Naive thymus-derived CD4-positive, alpha-beta T cell (primary cell): ENCODE measurements at regions not wholly inside any gene's neighbourhood (a gene's known extent, or its start where the extent isn't known, plus 50 kb on each side); places are given as distances from the start of the nearest gene placed in this dataset.
"Not testable (repeated sequence)": the region's sequence is repeated elsewhere in the genome, so short reads cannot be mapped to it uniquely, and the experiment has no call there.

ENCODE experiments used
- ATAC-seq: fragments of 150-1000 bp; cut with Tn5 transposase; 2 replicates; pipeline ENCODE4 v1.10.0; 2021; ENCODE audit warnings: mild to moderate bottlenecking, moderate library complexity
- CTCF ChIA-PET: fragments of 350-600 bp; sonication (Branson Sonifier 250); formaldehyde crosslinking; loops from one replicate; lab custom pipeline; 2021; ENCODE audit warnings: antibody characterized with exemption; lab: Charles Lee
- POLR2A ChIA-PET: fragments of 350-600 bp; sonication (Branson Sonifier 250); formaldehyde crosslinking; loops from one replicate; lab custom pipeline; 2021; ENCODE audit warnings: antibody characterized with exemption, inconsistent platforms; lab: Charles Lee
- DNase-seq, 9 donors: peaks; one replicate each; pipeline versions ENCODE4 v3.0.0 to v3.0.0-alpha.2; 2020 to 2022; ENCODE audit warnings: mixed read lengths in 1 of 9
- H3K27ac ChIP-seq: one replicate; pipeline ENCODE4 v1.7.0; 2013; ENCODE audit warnings: mild to moderate bottlenecking, low read depth, low read length, moderate library complexity
- H3K27me3 ChIP-seq, 2 donors: one replicate each; pipeline ENCODE4 v1.7.0; 2013; ENCODE audit warnings: low read length in 2 of 2, mild to moderate bottlenecking in 2 of 2, moderate library complexity in 2 of 2; ENCODE audit not compliant: control insufficient read depth in 2 of 2, insufficient read depth in 2 of 2
- H3K36me3 ChIP-seq, 3 experiments: 1 replicate in 2 of 3; 2 replicates in 1 of 3; pipeline ENCODE4 v1.7.0; 2013; ENCODE audit warnings: low read length in 3 of 3, mild to moderate bottlenecking in 3 of 3, moderate library complexity in 1 of 3; ENCODE audit not compliant: insufficient read depth in 3 of 3, control insufficient read depth in 2 of 3
- H3K4me1 ChIP-seq, 2 donors: one replicate each; pipeline ENCODE4 v1.7.0; 2013; ENCODE audit warnings: low read length in 2 of 2, mild to moderate bottlenecking in 2 of 2, moderate library complexity in 1 of 2; ENCODE audit not compliant: control insufficient read depth in 2 of 2, insufficient read depth in 2 of 2
- H3K4me3 ChIP-seq: 2 replicates; pipeline ENCODE4 v1.7.0; 2013; ENCODE audit warnings: mild to moderate bottlenecking, low read length
- H3K9me3 ChIP-seq, 3 experiments: 1 replicate in 2 of 3; 2 replicates in 1 of 3; pipeline ENCODE4 v1.7.0; 2013; ENCODE audit warnings: low read length in 3 of 3; ENCODE audit not compliant: control insufficient read depth in 2 of 3
- H3K27ac Mint-ChIP-seq, 9 donors: one replicate each; pipeline ENCODE4 v1.8.0; 2020 to 2022; ENCODE audit warnings: mixed read lengths in 9 of 9, mild to moderate bottlenecking in 8 of 9, moderate library complexity in 5 of 9, inconsistent platforms in 2 of 9
- H3K27me3 Mint-ChIP-seq, 5 donors: one replicate each; pipeline ENCODE4 v1.8.0; 2021 to 2022; ENCODE audit warnings: mixed read lengths in 5 of 5, mild to moderate bottlenecking in 1 of 5
- H3K36me3 Mint-ChIP-seq, 5 donors: one replicate each; pipeline ENCODE4 v1.8.0; 2020 to 2022; ENCODE audit warnings: mixed read lengths in 5 of 5, mild to moderate bottlenecking in 3 of 5, inconsistent platforms in 1 of 5
- H3K4me1 Mint-ChIP-seq, 7 donors: one replicate each; pipeline ENCODE4 v1.8.0; 2020 to 2022; ENCODE audit warnings: mixed read lengths in 7 of 7, mild to moderate bottlenecking in 3 of 7, inconsistent platforms in 1 of 7
- H3K4me3 Mint-ChIP-seq, 10 donors: one replicate each; pipeline ENCODE4 v1.8.0; 2020 to 2022; ENCODE audit warnings: mild to moderate bottlenecking in 10 of 10, mixed read lengths in 10 of 10, moderate library complexity in 6 of 10, inconsistent platforms in 2 of 10
- H3K9me3 Mint-ChIP-seq, 11 donors: one replicate each; pipeline ENCODE4 v1.8.0; 2020 to 2022; ENCODE audit warnings: mixed read lengths in 11 of 11, mild to moderate bottlenecking in 4 of 11, inconsistent platforms in 1 of 11, moderate library complexity in 1 of 11
- intact Hi-C, 2 donors: fragments of 100-400 bp; cut with micrococcal nuclease; formaldehyde crosslinking; loops; one replicate each; pipeline ENCODE4 v1.15.1; 2023

DNA sequence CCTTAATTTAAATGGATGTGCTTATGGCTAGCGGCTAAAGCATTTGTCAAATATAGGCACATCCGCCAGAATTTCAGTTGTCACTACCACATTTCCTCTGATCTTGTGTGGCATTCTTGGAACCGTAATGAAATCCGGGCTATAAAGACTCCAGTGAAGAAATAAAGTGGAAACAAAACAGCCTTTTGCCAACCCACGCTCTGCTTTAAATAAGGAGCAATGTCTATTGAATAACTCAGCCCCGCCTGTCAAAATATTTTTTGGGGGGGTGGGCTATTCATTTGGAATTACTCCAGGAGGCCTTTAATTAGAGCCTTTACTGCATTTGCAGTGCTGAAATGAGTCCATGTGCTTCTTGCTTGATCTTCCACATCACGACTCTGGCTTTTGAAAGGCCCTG is 179.6 kb upstream of the RPH3A start:
- Histone ChIP-seq H3K27ac (no peak overlapping the region), H3K9me3 (no peaks in the 10 kb centered on the region), H3K4me3 (no peak overlapping the region), H3K4me1 (no peaks in the 10 kb centered on the region), H3K36me3 (no peaks in the 10 kb centered on the region), H3K27me3 (no peaks in the 10 kb centered on the region)
- Mint-ChIP-seq H3K36me3 (no peaks in the 10 kb centered on the region), H3K27ac (no peak overlapping the region), H3K4me3 (no peak overlapping the region), H3K9me3 (no peaks in the 10 kb centered on the region), H3K4me1 (no peaks in the 10 kb centered on the region), H3K27me3 (peaks cover 0 to 54% (median 35%) of the 10 kb centered on the region in 5 donors)
- DNase-seq = no peak
- intact Hi-C loops = no loop called here
- ChIA-PET POLR2A (no interaction called here), CTCF (no interaction called here)
- ATAC-seq = no peak

DNA sequence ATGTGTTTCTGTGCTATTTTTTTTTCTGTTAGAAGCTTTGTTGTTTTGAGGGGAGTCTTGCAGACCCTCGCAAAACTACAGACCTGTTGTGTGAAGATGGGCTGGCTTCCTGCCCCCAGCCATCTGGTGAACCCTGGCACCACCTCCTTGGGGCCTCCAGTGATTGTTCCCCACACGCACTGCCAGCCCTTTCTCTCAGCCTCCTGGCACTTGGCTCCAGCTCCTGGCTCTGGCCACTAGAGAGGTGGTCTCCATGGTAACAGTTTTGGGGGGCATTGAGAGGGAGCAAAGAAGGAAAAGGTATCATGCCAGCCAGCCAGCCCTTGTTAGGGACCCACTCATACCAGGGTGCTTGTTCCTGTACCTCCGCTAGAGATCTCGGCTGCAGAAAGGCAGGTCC is 176.4 kb upstream of the RPH3A start:
- intact Hi-C loops = no loop called here
- no peak for ATAC-seq
- Mint-ChIP-seq H3K9me3 (no peaks in the 10 kb centered on the region), H3K27me3 (peaks cover 8 to 73% (median 48%) of the 10 kb centered on the region in 5 donors), H3K4me1 (peaks cover 0 to 2% (median 0%) of the 10 kb centered on the region in 7 donors), H3K27ac (no peak overlapping the region), H3K36me3 (no peaks in the 10 kb centered on the region), H3K4me3 (no peak overlapping the region)
- ChIA-PET CTCF (no interaction called here), POLR2A (no interaction called here)
- Histone ChIP-seq H3K4me1 (no peaks in the 10 kb centered on the region), H3K9me3 (no peaks in the 10 kb centered on the region), H3K4me3 (no peak overlapping the region), H3K27ac (no peak overlapping the region), H3K27me3 (peaks cover 0 to under 1% of the 10 kb centered on the region in 2 donors), H3K36me3 (no peaks in the 10 kb centered on the region)
- no peak for DNase-seq

DNA sequence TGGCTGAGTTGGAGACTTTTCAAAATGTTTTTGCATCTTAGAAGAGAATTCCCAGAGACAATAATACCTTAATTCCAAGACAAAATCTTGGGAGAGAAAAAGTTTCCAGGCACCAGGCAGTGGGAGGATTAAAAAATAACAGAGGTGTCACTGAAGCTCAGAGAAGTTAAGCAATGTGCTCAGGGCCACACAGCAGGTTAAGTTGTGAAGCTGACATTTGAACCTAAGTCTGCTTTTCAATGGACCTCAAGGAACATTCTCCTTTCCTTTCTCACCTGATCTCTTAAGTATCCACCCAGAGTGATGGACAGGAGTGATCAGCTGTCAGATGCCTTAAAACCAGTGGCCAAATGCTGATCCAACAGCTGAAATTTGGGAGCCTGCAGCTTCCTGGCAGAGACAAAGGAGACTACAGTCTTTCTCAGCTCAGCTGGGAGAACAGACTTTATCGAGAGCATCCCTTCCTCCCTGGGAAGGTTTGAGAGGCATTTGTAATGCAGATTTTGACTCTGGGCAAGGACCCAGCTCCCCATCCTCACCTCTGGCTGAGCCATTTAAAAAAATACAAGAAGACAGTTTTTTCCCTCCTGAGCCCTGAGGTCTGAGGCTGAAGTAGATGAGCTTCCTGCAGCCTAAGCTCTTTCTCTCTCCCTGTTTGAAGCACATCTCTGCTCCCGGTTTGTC is 174.9 kb upstream of the RPH3A start:
- peaks cover 0 to 2% (median 0%) of the 10 kb centered on the region in 7 donors for H3K4me1 Mint-ChIP-seq
- Histone ChIP-seq H3K27me3 (peaks cover 0 to 5% of the 10 kb centered on the region in 2 donors), H3K27ac (no peak overlapping the region), H3K4me1 (no peaks in the 10 kb centered on the region), H3K9me3 (no peaks in the 10 kb centered on the region), H3K4me3 (no peak overlapping the region), H3K36me3 (no peaks in the 10 kb centered on the region)
- CTCF ChIA-PET = no interaction called here
- peaks cover 0 to 3% (median 0%) of the 10 kb centered on the region in 11 donors for H3K9me3 Mint-ChIP-seq
- H3K4me3 Mint-ChIP-seq = no peak overlapping the region
- H3K36me3 Mint-ChIP-seq = no peaks in the 10 kb centered on the region
- intact Hi-C loops = no loop called here
- POLR2A ChIA-PET = no interaction called here
- peaks cover 8 to 74% (median 49%) of the 10 kb centered on the region in 5 donors for H3K27me3 Mint-ChIP-seq
- no peak overlapping the region for H3K27ac Mint-ChIP-seq
- ATAC-seq (no peak), DNase-seq (no peak)

DNA sequence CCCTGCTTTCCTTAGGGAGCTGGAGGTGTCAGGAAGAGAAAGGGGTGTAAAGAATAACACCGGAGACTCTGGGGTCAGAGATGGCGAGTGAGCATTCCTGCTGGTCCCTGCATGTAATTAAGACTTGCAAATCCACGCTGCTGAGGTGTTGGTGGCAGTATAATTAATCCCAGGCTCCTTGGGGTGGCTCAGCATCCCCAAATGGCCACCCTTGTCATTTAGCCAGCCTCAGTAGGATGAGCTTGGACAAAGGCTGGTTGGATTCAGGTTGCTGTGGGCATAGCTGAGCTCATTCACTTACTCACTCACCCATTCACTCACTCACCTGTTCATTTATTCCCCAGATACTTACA is 174.4 kb upstream of the RPH3A start:
- no peak overlapping the region for H3K4me3 Mint-ChIP-seq
- peaks cover 0 to 5% of the 10 kb centered on the region in 2 donors for H3K27me3 ChIP-seq
- no peaks in the 10 kb centered on the region for H3K36me3 ChIP-seq
- H3K27me3 Mint-ChIP-seq = peaks cover 8 to 72% (median 49%) of the 10 kb centered on the region in 5 donors
- DNase-seq = no peak
- no peak overlapping the region for H3K4me3 ChIP-seq
- peaks cover 0 to 2% (median 0%) of the 10 kb centered on the region in 7 donors for H3K4me1 Mint-ChIP-seq
- no peak overlapping the region for H3K27ac Mint-ChIP-seq
- H3K36me3 Mint-ChIP-seq = no peaks in the 10 kb centered on the region
- H3K9me3 Mint-ChIP-seq = peaks cover 0 to 3% (median 0%) of the 10 kb centered on the region in 11 donors
- intact Hi-C loops = no loop called here
- ChIA-PET POLR2A (no interaction called here), CTCF (no interaction called here)
- H3K27ac ChIP-seq = no peak overlapping the region
- ATAC-seq = no peak
- H3K9me3 ChIP-seq = no peaks in the 10 kb centered on the region
- H3K4me1 ChIP-seq = no peaks in the 10 kb centered on the region

DNA sequence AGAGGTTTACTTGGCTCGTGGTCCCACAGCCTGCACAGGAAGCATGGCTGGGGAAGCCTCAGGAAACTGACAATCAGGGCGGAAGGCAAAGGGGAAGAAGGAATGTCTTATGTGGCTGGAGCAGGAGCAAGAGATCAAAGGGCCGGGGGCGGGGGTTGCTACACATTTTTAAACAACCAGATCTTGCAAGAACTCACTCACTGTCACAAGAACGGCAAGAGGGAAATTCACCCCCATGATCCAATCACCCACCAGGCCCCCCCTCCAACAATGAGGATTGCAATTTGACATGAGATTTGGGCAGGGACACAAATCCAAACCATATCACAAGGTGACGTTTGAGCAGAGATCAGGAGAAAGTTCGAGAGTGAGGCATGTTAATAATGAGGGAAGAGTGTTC is 163.7 kb upstream of the RPH3A start:
- no peak for ATAC-seq
- no peak overlapping the region for H3K27ac Mint-ChIP-seq
- Histone ChIP-seq H3K36me3 (no peaks in the 10 kb centered on the region), H3K27me3 (no peaks in the 10 kb centered on the region), H3K4me1 (no peaks in the 10 kb centered on the region), H3K9me3 (no peaks in the 10 kb centered on the region), H3K4me3 (no peak overlapping the region), H3K27ac (no peak overlapping the region)
- ChIA-PET POLR2A (no interaction called here), CTCF (no interaction called here)
- H3K4me3 Mint-ChIP-seq = peak overlapping the region in 1 of 10 donors; percentile 37
- H3K27me3 Mint-ChIP-seq = peaks cover 0 to 29% (median 18%) of the 10 kb centered on the region in 5 donors
- H3K4me1 Mint-ChIP-seq = peaks cover 0 to 6% (median 2%) of the 10 kb centered on the region in 7 donors
- intact Hi-C loops = no loop called here
- no peaks in the 10 kb centered on the region for H3K36me3 Mint-ChIP-seq
- DNase-seq = no peak
- peaks cover 0 to 12% (median 2%) of the 10 kb centered on the region in 11 donors for H3K9me3 Mint-ChIP-seq

DNA sequence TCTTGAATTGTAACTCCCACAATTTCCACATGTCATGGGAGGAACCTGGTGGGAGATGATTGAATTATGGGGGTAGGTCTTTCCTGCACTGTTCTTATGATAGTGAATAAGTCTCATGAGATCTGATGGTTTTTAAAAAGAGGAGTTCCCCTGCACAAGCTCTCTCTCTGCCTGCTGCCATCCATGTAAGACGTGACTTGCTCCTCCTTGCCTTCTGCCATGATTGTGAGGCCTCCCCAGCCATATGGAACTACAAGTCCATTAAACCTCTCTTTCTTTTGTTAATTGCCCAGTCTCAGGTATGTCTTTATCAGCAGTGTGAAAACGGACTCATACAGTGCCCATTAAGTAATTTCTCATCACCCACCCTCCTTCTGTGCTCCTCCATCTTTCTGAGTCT is 159.6 kb upstream of the RPH3A start:
- H3K9me3 ChIP-seq, H3K4me1 ChIP-seq, H3K4me1 Mint-ChIP-seq, ATAC-seq, DNase-seq, H3K36me3 ChIP-seq, H3K27ac ChIP-seq, H3K27me3 ChIP-seq, intact Hi-C loops, H3K4me3 ChIP-seq, CTCF ChIA-PET, H3K27ac Mint-ChIP-seq, H3K4me3 Mint-ChIP-seq, H3K36me3 Mint-ChIP-seq, POLR2A ChIA-PET: not testable (repeated sequence)
- peaks cover 2 to 44% (median 37%) of the 10 kb centered on the region in 5 donors for H3K27me3 Mint-ChIP-seq
- peaks cover 0 to 12% (median 3%) of the 10 kb centered on the region in 11 donors for H3K9me3 Mint-ChIP-seq

DNA sequence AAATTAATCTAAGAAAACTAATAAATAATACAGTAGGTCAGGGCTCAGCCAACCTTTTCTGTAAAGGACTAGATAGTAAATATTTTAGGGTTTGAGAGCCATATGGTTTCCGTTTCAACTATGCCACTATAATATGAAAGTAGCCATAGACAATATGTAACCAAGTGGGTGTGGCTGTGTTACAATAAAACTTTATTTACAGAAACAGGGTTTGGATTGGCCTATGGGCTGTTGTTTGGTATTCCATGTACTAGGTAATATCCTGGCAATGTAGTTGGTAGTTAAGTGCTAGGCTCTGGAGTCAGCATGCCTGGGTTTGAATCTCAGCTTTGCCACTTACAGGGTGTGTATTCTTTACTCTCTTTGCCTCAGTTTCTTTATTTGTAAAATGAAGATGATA is 156.5 kb upstream of the RPH3A start:
- Mint-ChIP-seq H3K4me3 (no peak overlapping the region), H3K27ac (no peak overlapping the region), H3K27me3 (peaks cover 2 to 54% (median 43%) of the 10 kb centered on the region in 5 donors), H3K36me3 (no peaks in the 10 kb centered on the region), H3K4me1 (no peaks in the 10 kb centered on the region), H3K9me3 (peaks cover 0 to 9% (median 2%) of the 10 kb centered on the region in 11 donors)
- intact Hi-C loops = no loop called here
- Histone ChIP-seq H3K4me3 (no peak overlapping the region), H3K4me1 (no peaks in the 10 kb centered on the region), H3K27me3 (no peaks in the 10 kb centered on the region), H3K27ac (no peak overlapping the region), H3K9me3 (no peaks in the 10 kb centered on the region), H3K36me3 (no peaks in the 10 kb centered on the region)
- DNase-seq = no peak
- ATAC-seq = no peak
- ChIA-PET CTCF (no interaction called here), POLR2A (no interaction called here)
